Endothelial cell (in vitro differentiated cells): ENCODE measurements at regions not wholly inside any gene's neighbourhood (a gene's known extent, or its start where the extent isn't known, plus 50 kb on each side); places are given as distances from the start of the nearest gene placed in this dataset.

Source experiments
- DNase-seq: peaks from one replicate; pipeline ENCODE4 v3.0.0; 2021; ENCODE audit warnings: low spot score
- H3K27ac Mint-ChIP-seq: one replicate; pipeline ENCODE4 v1.8.0; 2021; ENCODE audit warnings: mixed read lengths, inconsistent platforms; ENCODE audit not compliant: unreplicated experiment
- H3K27me3 Mint-ChIP-seq: one replicate; pipeline ENCODE4 v1.8.0; 2021; ENCODE audit warnings: mild to moderate bottlenecking, moderate library complexity, mixed read lengths, inconsistent platforms; ENCODE audit not compliant: unreplicated experiment
- H3K36me3 Mint-ChIP-seq: one replicate; pipeline ENCODE4 v1.8.0; 2021; ENCODE audit warnings: mild to moderate bottlenecking, low read depth, mixed read lengths, inconsistent platforms; ENCODE audit not compliant: unreplicated experiment
- H3K4me1 Mint-ChIP-seq: one replicate; pipeline ENCODE4 v1.8.0; 2021; ENCODE audit warnings: mild to moderate bottlenecking, mixed read lengths, inconsistent platforms; ENCODE audit not compliant: unreplicated experiment
- H3K4me3 Mint-ChIP-seq: one replicate; pipeline ENCODE4 v1.8.0; 2021; ENCODE audit warnings: mild to moderate bottlenecking, mixed read lengths, inconsistent platforms; ENCODE audit not compliant: unreplicated experiment
- H3K9me3 Mint-ChIP-seq: one replicate; pipeline ENCODE4 v1.8.0; 2021; ENCODE audit warnings: mixed read lengths, inconsistent platforms; ENCODE audit not compliant: unreplicated experiment
- CTCF ChIP-seq: fragments of 200-600 bp; sonication (generic); IDR thresholded peaks from one replicate; pipeline ENCODE4 v1.5.0; 2021; ENCODE audit warnings: antibody characterized with exemption; ENCODE audit not compliant: unreplicated experiment

GRCh38 chr5:1643651-1644392, 120.1 kb upstream of the LPCAT1 start:
- peaks cover 4% of the 10 kb centered on the region for H3K4me1 Mint-ChIP-seq
- DNase-seq = no peak
- H3K9me3 Mint-ChIP-seq = no peaks in the 10 kb centered on the region
- no peak for TF ChIP-seq CTCF
- peaks cover 6% of the 10 kb centered on the region for H3K27me3 Mint-ChIP-seq
- no peak overlapping the region for H3K27ac Mint-ChIP-seq
- no peaks in the 10 kb centered on the region for H3K36me3 Mint-ChIP-seq
- H3K4me3 Mint-ChIP-seq = no peak overlapping the region

GRCh38 chr5:1642621-1643061, 118.9 kb upstream of the LPCAT1 start:
- no peaks in the 10 kb centered on the region for H3K9me3 Mint-ChIP-seq
- no peak overlapping the region for H3K27ac Mint-ChIP-seq
- peaks cover 8% of the 10 kb centered on the region for H3K27me3 Mint-ChIP-seq
- peaks cover 4% of the 10 kb centered on the region for H3K4me1 Mint-ChIP-seq
- TF ChIP-seq CTCF = no peak
- no peak overlapping the region for H3K4me3 Mint-ChIP-seq
- DNase-seq = no peak
- no peaks in the 10 kb centered on the region for H3K36me3 Mint-ChIP-seq

DNA sequence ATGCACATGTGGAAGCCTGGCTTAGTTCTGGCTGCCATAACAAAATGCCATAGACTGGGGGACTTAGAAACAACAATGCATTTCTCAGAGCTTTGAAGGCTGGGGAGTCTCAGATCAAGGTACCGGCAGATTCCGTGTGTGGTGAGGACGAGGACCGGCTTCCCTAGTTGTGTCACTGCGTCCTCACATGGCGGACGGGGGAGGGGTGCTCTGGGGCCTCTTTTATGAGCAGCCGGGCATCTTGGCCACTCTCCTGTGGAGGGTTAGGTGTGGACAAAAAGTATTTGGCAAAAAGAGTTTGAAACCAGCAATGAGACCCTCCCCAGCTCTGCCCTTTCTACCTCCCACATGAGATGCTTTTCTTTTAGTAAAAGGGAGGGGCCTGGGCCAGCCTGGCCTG, 118.5 kb upstream of the LPCAT1 start:
- Mint-ChIP-seq H3K9me3 (no peaks in the 10 kb centered on the region), H3K27ac (no peak overlapping the region), H3K27me3 (peaks cover 8% of the 10 kb centered on the region), H3K4me3 (no peak overlapping the region), H3K4me1 (peaks cover 4% of the 10 kb centered on the region), H3K36me3 (no peaks in the 10 kb centered on the region)
- TF ChIP-seq CTCF = no peak
- DNase-seq = no peak

DNA sequence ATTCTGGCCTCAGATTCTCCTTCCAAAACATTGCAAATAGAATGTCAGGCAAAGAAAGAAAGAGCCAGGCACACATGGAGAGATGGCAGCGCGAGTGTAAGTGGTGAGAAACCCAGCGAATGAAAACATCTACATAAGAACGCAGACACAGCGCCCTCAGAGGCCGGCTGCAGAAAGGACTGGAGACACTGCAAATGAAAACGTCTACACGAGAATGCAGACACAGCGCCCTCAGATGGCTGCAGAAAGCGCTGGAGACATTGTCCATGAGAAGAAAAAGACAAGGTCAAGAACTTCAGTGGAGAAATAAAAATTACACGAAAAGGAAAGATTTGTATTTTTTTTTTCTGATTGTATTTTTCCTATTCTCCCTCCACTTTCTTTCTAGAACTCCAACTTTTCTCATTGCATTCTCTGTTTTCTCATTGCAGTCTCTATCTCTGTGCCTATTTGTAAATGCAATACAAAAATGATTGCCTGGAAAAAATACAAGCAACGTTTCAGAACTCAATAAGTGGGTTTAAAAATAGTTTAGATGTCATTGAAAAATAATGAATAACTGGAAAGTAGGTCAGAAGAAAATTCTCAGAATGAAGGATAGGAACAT, 117.9 kb upstream of the LPCAT1 start:
- Mint-ChIP-seq H3K4me3 (no peak overlapping the region), H3K27me3 (peaks cover 8% of the 10 kb centered on the region), H3K9me3 (no peaks in the 10 kb centered on the region), H3K4me1 (peaks cover 4% of the 10 kb centered on the region), H3K36me3 (no peaks in the 10 kb centered on the region), H3K27ac (no peak overlapping the region)
- peak; percentile 31 for TF ChIP-seq CTCF
- peak; percentile 72 for DNase-seq

DNA sequence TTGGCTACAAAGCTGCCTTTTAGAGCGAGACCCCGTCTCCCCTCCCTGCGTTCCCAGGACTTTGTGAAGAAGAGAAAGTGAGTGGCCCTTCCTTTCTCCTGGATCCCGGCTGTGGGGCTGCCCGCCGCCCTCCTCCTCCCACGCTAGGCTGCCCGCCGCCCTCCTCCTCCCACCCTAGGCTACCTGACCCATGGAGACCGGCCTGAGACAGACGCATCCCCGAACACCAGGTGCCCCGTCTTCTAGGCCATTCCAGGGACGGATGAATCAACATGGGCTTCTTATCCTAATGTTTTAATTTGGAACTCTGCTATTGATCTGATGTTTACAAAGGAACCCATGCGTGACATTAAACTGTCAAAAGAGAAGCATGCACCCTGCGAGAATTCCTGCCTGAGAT, 117.3 kb upstream of the LPCAT1 start:
- TF ChIP-seq CTCF = no peak
- Mint-ChIP-seq H3K9me3 (no peaks in the 10 kb centered on the region), H3K27me3 (peaks cover 9% of the 10 kb centered on the region), H3K27ac (no peak overlapping the region), H3K4me1 (peaks cover 4% of the 10 kb centered on the region), H3K36me3 (no peaks in the 10 kb centered on the region), H3K4me3 (no peak overlapping the region)
- DNase-seq = no peak
